Inferior parietal cortex (tissue), 1 donor: ENCODE measurements at regions not wholly inside any gene's neighbourhood (a gene's known extent, or its start where the extent isn't known, plus 50 kb on each side); places are given as distances from the start of the nearest gene placed in this dataset.

Experiments used
- DNase-seq: peaks from one replicate; pipeline ENCODE4 v3.0.0-alpha.2; 2016; ENCODE audit errors: extremely low spot score

GRCh38 chr2:41972179-41972578 lies 75.6 kb upstream of the PKDCC start:
- no peak for DNase-seq

DNA sequence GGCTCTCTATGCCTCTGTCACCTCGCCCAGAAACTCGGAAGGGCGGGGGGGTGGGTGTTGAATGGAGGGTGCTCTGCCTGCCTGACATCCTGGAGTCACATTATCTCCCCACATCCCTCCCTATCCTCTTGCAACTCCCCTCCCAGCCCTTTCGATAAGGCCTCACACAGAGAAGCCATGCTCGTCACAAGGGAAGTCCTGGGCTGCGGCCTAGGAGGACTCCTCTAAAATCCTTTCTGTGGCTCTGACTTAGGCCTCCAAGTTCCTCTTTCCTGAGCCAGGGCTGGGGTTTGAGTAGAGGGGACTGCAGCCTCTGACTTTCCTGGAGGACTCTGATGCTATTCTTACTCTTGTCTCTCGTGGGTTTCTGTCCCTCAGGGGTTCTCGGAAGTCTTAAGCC lies 75.0 kb upstream of the PKDCC start:
- DNase-seq, result no peak

DNA sequence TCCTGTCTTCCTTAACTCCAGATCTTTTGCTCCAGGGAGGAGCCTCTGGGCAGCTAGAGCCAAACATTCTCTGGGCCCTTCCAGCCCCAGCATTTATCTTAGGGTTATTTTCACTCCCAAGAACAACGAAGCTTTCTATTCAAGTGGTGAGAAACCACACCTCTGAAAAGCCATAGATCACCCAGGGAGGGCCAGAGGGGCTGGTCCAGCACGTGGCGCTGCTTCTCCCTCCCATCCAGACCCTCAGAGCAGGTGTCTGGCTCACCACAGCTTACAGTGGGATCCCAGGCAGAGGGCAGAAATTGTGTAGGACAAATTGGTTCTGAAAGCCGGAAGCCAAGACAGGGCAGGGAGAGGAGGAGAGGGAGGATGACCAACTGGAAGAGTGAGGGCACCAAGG lies 74.0 kb upstream of the PKDCC start:
- DNase-seq, result no peak

- no peak for DNase-seq
Observed at GRCh38 chr2:41981417-41981816, 66.4 kb upstream of the PKDCC start.

- no peak for DNase-seq
Observed at GRCh38 chr2:41985573-41986095, 62.2 kb upstream of the PKDCC start.

DNA sequence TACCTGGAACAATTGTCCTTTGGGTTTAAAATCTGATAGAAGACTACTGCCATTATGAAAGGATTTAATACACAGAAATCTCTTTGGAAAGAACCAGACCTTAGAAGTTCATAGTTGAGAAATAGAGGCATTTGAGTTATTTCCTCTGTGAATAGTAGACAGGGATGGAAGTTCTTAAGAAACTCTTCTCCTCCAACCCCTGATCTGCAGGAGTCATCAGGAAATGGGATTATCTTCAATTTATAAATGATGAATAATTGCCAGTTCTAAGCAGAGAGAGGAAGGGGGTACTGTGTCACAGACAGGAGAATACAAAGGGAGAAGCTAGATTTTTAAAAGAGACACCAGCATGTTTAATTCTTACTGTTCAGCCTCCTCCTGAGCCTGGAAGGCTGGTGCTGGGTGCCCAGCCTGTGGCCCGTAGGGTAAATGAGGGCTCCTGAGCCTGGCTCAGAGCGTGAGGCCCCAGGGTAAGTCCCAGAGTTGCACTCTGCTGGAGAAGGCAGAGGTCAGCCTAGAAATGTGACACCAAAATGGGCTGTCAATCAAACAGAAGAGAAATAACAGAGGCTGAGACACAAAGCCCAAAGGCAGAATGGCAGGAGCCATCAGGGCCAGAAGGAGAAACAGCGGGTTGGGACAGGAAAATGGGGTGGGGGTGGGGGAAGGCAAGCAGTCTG lies 58.2 kb upstream of the PKDCC start:
- DNase-seq, result no peak

- no peak for DNase-seq
Observed at GRCh38 chr2:41990245-41990644, 57.6 kb upstream of the PKDCC start.

DNA sequence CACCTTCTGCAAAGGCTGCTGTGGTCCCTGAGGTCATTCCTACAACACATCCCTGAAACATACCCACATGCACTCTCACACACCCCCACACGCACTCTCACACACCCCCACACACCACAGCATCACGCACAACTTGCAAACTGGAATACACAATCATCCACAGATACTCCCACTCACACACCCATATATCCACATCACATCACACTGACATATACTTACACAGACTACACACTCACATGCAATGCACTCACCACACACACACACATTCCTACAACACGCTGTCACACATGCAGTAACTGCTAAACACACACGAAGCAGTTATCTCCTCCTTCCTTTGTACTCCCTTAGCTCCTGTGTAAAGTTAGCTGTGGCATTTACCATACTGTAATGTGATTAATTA lies 57.1 kb upstream of the PKDCC start:
- DNase-seq, result no peak

- DNase-seq, result no peak
Observed at GRCh38 chr2:41992056-41992642, 55.7 kb upstream of the PKDCC start.

DNA sequence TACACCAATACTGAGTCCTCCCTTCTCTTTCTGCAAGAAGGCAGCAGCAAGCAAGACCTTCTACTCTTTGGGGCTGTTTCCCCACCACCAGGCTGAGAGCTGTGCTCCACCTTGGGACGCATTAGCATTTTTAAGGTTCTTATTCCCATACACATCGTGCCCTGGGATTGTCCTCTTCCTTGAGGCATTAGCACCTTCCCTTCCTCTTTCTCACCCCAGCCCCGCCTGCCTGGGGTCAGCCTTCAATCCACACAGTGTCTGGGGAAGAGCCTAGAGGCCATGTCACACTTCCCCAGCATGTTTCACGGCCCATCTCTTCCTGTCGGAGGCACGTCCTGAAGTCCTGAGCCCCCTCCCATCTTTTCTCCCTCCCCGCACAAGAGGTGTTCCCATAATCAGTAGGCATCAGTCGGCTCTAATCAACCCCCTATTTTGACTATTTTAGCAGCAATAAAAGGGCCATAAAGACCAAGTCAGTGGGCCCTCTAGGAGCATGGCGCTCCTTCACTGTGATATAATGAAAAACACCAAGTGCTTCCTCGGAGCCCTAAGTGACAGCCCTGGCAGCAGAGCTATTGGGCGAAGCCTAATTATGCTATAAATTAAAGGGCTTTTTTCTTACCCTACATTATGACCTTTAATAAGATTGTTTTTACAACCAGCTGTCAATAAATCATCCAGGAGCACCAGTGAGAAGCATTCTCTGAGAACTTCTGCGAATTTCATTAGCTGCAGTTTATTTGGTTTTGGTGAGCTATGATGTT lies 55.0 kb upstream of the PKDCC start:
- no peak for DNase-seq

DNA sequence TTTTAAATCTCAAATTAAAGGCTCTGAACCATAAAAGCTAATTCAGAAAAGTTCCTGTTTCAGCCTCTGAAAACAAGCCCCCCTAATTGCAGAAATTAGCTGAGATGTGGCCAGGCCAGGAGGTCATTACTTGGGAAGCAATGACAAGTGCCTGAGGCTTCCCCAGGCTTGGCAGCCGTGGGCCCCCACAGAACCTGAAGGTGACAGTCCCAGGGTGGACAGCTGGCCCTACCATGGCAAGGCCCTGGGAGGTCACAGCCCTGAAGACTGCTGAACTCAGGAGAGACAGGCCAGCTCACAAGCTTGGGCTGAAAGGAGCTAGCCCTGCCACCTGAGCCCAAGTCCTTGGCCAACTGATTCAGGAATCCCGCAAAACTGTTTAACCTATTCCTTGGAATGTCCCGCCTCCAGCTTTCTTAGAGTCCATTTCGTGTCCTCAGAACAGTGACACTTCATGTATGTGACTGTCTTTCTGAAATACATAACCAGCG lies 54.3 kb upstream of the PKDCC start:
- no peak for DNase-seq

DNA sequence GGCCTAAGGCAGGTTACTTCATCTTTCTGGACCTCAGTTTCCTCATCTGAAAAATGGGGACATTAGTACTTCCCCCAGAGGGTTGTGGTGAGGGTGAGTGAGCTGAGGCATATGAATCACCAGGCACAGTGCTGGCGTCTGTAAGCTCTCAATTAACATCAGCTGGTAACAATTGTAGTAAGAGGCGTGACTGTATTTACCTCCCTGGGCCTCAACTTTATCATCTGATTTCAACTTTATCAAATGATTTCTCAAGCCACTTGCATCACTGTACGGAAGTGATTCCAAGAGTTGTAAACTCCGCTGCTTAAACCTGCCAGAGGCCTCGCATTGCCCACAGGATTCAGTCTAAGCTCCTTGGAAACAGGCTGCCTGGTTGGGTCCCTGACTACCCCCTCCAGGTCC lies 53.6 kb upstream of the PKDCC start:
- no peak for DNase-seq

- DNase-seq, result no peak
Observed at GRCh38 chr2:41994661-41995060, 53.2 kb upstream of the PKDCC start.

DNA sequence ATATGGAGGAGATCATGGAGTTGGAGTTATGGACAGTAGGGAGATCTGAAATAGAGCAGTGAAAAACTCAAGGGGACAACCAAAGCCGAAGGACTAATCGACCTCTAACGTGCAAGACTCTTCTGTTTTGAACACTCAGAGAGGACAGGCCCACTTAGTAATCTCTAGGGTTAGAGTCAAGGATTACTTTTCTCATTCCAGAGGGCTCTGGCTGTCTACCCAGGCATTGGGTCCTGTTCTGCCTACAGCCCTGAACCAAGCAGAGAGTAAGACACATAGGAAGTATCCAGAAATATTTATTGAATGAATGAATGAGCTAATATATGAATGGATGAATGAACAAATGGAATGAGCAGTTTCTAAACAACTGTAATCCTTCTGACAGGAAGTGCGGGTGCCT lies 50.3 kb upstream of the PKDCC start:
- no peak for DNase-seq
